Neural progenitor cell (in vitro differentiated cells): ENCODE measurements at regions not wholly inside any gene's neighbourhood (a gene's known extent, or its start where the extent isn't known, plus 50 kb on each side); places are given as distances from the start of the nearest gene placed in this dataset.

Source experiments
- EZH2 ChIP-seq: fragments of 200-600 bp; sonication (generic); IDR thresholded peaks from 2 replicates; pipeline ENCODE4 v1.6.1; 2017; ENCODE audit warnings: antibody characterized with exemption, mild to moderate bottlenecking, moderate library complexity
- TF ChIP-seq, protein P1 (sequence below): fragments of 200-600 bp; sonication (generic); IDR thresholded peaks from 2 replicates; pipeline ENCODE4 v1.5.1; 2017; ENCODE audit warnings: antibody characterized with exemption, mild to moderate bottlenecking

DNA sequence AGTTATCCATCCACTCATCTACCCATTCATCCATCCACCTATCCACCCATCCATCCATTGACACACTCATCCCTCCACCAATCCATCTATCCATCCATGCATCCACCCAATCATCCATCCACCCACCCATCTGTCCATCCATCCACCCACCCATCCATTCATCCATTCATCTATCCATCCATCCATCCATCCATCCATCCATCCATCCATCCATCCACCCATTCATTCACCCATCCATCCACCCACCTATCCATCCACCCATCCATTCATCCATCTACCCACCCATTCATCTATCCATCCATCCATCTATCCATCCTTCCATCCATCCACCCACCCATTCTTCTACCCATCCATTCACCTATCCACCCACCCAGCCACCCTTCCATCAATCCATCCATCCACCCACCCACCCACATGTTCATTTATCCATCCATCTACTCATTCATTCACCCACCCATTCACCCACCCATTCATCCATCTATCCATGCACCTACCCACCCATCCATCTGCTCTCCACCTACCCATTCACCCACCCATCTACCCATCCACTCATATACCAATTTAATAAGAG lies 193.8 kb upstream of the ARID2 start:
- TF ChIP-seq, protein P1, sequence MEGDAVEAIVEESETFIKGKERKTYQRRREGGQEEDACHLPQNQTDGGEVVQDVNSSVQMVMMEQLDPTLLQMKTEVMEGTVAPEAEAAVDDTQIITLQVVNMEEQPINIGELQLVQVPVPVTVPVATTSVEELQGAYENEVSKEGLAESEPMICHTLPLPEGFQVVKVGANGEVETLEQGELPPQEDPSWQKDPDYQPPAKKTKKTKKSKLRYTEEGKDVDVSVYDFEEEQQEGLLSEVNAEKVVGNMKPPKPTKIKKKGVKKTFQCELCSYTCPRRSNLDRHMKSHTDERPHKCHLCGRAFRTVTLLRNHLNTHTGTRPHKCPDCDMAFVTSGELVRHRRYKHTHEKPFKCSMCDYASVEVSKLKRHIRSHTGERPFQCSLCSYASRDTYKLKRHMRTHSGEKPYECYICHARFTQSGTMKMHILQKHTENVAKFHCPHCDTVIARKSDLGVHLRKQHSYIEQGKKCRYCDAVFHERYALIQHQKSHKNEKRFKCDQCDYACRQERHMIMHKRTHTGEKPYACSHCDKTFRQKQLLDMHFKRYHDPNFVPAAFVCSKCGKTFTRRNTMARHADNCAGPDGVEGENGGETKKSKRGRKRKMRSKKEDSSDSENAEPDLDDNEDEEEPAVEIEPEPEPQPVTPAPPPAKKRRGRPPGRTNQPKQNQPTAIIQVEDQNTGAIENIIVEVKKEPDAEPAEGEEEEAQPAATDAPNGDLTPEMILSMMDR = no peak
- TF ChIP-seq EZH2 = no peak
